Stimulated activated CD8-positive, alpha-beta memory T cell treated with anti-CD3 and anti-CD28 coated beads, Interleukin-12 subunit alpha, Interleukin-12 subunit beta, amount 100 ng/mL, for 4 hours (primary cell): ENCODE measurements at regions not wholly inside any gene's neighbourhood (a gene's known extent, or its start where the extent isn't known, plus 50 kb on each side); places are given as distances from the start of the nearest gene placed in this dataset.

Experiments used
- DNase-seq: peaks from one replicate; pipeline ENCODE4 v3.0.0-alpha.2; 2020; ENCODE audit warnings: low read depth

DNA sequence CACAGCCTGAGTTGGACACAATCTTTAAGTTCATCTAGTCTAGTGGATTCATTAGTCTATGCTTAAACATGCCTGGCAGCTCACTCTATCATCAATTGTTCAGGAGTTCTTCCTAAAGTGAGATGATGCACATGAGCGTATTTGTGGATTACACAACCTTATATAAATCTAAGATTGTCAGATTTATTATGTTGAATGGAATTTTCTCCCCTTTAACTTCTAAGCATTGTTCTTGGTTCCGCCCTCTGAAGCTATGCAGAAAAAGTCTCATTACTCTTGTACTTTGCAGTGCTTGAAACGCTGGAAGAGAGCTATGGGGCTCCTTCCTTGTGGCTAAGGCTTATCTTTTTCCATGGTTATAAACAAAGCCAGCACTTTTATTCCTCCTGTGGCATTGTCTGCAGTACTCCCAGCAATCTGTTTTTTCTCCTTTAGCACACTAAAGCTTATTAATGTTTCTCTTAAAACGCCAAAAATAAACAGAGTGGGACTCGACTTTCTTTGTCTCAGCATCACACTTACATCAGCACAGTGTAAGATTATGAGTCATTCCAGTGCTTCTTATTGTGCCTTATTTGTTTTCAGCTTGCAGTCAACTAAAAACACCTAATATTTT is 316.8 kb upstream of the CAMK1G start:
- no peak for DNase-seq

DNA sequence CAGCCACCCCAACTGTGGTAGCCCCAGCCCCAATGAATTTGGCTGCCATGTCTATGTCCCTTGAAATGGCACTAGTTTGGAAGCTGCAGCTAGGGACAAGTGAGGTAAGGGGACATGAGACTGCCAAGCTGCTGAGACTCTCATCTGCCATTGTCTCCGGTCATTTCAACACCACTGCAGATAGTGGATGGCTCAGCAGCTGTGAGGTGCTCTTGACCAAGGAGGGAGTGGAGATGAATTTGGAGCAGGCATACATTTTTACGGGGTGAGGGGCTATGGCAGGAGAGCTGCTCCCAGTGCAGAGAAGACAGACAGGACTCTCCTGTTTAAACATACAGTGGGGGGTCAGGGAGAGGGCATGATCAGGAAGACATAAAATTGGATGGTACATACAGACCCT is 315.5 kb upstream of the CAMK1G start:
- no peak for DNase-seq

DNA sequence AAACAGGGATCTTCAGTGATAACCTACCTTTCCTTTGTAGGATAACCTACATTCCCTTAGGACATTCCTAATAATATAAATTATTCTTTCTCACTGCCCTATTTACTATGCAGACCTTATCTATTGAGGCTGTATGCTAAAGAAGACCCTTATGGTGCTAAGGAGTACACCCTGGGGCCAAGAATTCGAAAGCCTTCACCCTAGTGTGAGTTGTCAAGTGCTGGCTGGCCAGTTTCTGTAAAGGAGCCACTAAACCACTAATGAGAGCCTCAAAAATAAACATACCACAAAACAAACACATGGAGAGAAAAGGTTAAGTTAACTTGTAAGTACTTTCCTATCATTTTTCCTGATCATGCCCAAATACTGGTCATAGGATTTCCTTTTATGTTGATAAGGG is 315.0 kb upstream of the CAMK1G start:
- no peak for DNase-seq

DNA sequence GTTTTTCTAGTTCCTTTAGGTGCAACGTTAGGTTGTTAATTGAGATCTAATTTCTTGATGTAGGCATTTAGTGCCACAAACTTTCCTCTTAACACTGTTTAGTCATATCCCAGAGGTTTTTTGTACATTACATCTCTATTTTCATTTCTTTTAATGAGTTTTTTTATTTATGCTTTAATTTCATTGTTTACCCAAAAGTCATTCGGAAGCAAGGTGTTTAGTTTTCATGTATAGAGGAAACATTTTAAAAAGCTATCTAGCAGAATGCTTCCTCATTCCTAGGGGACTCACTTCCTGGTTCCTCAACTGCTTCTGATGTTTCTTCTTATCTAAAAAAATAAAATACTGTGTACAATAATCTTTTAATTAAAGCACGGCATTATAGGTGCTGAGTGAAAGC is 307.2 kb upstream of the CAMK1G start:
- DNase-seq, result no peak

DNA sequence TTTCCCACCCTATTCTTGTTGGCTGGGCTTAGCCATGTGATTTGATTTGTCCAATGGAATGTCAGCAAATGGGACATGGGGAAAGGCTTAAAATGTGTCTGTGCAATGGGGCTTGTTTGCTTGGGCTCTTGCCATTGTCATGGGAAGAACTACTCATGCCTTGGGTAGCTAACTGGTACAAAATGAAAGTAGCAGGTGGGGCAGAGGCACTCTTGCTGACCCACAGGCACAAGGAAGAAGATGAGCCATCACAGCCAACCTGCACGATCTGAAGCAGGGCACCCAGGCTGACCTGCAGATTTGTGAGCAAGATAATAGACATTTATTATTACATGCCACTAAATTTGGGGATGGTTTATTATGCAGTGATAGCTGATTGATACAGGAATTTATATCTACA is 305.9 kb upstream of the CAMK1G start:
- no peak for DNase-seq

GRCh38 chr1:209291715-209292114 is 291.8 kb upstream of the CAMK1G start:
- DNase-seq, result no peak

GRCh38 chr1:209302779-209303568 is 280.5 kb upstream of the CAMK1G start:
- DNase-seq, result no peak

- DNase-seq, result no peak
Measured at GRCh38 chr1:209304166-209304565, 279.3 kb upstream of the CAMK1G start.

- no peak for DNase-seq
Measured at GRCh38 chr1:209305221-209305954, 278.1 kb upstream of the CAMK1G start.

DNA sequence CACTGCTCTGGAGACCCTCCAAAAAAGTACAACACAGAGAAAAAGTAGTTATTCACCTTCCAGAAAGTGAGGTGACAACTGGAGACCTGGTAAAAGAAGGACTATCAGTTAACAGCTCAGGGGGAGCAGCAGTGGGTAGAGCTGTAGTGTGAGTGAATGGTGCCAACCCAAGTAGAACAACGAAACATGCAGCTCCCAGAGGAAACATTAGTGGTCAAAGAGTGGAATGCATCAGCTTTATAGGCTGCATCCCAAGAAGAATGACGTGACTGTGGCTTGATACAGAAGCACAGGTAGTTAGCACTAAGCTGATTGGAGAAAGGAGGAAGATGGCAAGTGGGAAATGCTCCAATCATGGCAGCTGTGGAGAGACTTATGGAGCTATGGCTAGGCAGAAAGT is 275.7 kb upstream of the CAMK1G start:
- no peak for DNase-seq

- no peak for DNase-seq
Measured at GRCh38 chr1:209309198-209309597, 274.3 kb upstream of the CAMK1G start.

DNA sequence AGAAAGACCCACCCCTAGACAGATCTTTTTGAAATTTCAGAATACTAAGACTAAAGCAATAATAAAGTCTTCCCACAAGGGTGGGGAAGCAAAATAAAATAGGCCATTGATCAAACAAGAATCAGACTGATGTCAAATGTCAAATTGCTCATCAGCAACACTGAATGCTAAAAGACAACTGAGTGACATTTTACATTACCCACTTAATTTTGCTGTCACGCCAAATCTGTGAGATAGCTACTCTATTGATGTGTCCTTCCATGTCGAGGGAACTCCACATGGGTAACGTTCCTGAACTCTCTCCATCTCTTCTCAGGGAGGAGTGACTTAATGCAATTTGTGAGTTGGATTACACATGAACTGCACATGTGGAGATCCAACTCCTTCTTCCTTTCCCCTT is 271.7 kb upstream of the CAMK1G start:
- no peak for DNase-seq

GRCh38 chr1:209316929-209317328 is 266.6 kb upstream of the CAMK1G start:
- DNase-seq, result no peak

DNA sequence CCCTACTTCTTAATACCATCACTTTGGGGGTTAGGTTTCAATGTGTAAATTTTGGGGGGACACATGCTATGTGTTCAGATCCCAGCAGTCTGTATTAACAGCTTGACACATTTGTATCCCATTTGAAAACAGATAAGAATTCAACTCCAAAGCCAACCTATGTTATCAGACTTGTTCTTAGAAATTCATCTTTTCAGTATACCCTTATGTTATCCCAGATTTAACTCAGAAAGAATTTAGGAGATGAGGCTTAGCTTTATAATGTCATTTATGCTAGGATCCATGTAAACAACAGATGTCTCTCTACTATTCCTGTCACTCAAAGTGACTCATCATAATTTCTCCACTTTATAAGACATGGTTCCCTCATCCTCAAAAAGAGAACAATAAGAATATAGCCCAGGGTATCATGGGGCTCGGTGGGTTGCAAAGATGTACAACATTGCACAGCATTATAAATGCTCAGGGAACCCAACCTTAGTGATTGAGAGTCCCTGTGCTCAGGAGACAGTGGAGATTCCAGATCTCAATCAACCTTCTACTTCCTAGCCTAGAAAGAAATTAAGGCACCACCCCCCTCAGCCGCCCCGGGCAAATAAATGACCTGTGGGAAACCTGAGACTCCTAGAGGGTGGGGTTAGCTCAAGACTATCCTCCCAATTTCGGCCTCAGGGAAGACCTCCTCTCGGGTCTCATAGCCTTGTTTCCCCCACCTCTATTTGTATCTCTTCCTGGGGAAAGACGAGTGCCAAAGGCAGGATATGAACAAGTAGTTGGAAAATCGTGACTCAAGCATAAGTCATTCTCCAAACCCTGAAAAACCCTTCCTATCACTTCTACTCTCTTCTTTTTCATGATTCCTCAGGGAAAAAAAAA is 265.1 kb upstream of the CAMK1G start:
- no peak for DNase-seq

- no peak for DNase-seq
Measured at GRCh38 chr1:209319057-209319432, 264.5 kb upstream of the CAMK1G start.

- no peak for DNase-seq
Measured at GRCh38 chr1:209319549-209319948, 264.0 kb upstream of the CAMK1G start.

DNA sequence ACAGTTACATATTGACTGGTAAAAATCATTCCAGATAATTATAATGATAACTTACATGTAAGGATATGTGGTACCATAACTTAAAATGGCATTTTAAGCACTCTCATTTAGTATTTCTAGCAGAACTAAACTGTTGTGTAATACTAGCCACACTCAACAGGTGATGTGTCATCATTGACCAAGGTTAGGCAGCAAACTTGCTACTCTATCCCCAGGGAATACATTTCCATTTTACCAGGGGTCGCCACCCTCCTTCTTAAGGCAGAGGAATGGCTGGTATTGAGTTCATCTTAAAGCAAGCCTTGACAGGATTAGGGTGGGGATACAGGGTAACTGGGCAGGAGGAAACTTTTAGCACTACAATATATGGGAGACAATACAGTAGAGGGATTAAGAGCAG is 259.8 kb upstream of the CAMK1G start:
- no peak for DNase-seq

GRCh38 chr1:209324901-209325871 is 258.3 kb upstream of the CAMK1G start:
- no peak for DNase-seq

DNA sequence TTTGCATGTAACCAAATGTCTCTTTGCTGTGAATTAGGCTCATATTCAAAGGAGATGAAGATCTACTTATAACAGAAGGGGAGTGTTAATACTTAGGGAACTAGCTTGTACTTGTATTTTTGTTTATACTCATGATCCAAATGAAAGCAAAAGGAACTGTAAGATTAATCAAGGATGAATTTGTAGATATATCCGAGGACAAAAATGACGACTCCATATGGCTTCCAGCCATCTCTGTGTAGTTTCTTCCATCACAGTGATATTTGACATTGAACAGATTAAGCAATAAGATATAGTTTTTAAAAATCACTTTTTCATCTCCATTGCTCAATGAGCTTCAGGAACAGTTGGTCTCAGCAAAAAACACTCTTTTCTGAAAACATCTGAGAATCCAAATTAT is 257.4 kb upstream of the CAMK1G start:
- no peak for DNase-seq

DNA sequence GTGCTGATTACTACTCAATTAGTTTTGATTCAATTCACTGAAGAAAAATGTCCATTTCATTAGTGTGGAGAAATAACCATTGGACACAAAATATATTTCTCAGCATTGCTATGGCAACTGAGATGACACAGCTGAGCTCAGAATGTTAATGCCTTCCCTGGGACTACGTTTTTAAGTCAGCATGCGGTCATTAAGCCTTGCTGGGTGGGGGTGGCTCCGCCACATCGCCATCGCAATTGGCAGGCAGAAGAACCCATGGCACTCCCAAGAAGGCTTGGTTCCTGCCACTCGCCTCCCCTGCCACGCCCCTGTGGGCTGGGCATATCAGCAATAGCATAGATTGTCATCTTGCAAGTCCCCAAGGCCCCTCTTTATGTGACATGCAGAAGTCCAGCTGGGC is 256.7 kb upstream of the CAMK1G start:
- no peak for DNase-seq

GRCh38 chr1:209328196-209328595 is 255.3 kb upstream of the CAMK1G start:
- no peak for DNase-seq
